GM19397 (cell line): ENCODE measurements at regions not wholly inside any gene's neighbourhood (a gene's known extent, or its start where the extent isn't known, plus 50 kb on each side); places are given as distances from the start of the nearest gene placed in this dataset.
"Not testable (repeated sequence)": the region's sequence is repeated elsewhere in the genome, so short reads cannot be mapped to it uniquely, and the experiment has no call there.

ENCODE experiments used
- ATAC-seq: cut with Tn5 transposase; IDR thresholded peaks from one replicate; pipeline ENCODE4 v1.9.1; 2021; ENCODE audit warnings: mild to moderate bottlenecking, moderate library complexity; ENCODE audit not compliant: unreplicated experiment

DNA sequence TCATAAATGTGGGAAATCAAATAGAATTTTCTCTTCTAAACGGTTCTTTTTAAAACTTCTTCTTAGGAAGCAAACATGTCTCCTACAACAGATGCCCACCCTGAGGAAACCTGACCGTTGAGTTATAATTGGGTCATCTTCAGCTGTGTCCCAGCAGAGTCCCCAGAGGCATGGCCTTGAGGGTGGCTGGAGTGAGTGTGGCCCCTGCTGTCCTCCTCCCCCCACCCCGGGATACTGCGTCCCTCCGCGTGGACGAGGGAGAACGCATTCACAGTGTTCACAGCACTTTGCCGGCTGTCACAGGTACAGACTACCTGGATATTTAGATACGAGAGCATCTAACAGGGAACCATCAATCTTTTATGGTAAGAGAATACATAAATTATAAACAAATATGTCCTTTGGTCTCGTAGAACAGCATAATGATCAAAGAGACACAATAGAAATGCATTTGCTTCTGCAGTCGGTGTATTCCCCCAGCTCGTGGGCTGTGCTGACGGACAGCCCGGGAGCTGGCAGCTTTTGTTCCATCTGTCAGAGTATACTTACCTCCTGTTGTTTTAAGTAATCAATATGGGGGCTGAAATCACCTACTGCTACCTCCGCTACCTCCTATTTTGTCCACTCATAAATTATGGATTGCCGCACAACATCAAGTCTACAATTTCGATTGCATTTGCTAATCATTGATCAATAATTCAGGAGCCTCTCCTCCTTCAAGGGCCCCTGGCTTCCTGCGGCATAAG, 214.7 kb downstream of the IRX2 start:
- no peak for ATAC-seq

DNA sequence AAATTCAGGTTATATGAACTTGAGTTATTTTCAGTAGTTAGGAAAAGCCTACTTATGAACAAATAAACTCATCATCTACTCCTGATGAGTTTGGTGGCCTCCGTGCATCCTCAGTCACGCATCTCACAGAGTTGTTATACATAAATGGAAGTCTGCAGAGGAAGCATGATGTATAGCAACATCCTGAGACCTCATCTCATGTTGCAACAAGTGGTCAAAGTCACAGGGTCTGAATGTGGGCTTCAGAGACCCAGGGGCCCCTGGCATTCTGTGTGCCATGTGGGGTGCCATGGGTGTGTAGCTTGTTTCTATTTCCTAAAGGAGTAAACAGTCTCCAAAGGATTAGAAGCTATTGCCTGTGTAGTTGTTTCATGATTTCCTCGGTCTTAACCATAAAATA, 216.5 kb downstream of the IRX2 start:
- ATAC-seq, result no peak

DNA sequence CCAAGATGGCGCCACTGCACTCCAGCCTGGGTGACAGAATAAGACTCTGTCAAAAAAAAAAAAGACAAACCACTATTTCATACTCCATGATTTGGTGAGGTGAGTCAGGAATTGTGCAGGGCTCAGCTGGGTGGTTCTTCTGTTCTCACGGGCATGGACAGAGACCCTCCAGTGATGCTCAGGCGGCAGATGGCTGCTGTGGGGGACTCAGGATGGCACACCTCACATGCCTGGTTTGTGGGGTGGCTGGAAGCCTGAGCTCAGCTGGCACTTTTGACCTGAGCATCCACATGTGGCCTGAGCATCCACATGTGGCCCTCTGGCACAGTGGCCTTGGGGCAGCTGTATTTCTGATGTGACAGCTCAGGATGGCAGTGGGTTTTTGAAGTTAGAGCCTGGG, 217.2 kb downstream of the IRX2 start:
- no peak for ATAC-seq

- ATAC-seq, result not testable (repeated sequence)
Observed at GRCh38 chr5:2533848-2534247, 217.6 kb downstream of the IRX2 start.

- no peak for ATAC-seq
Observed at GRCh38 chr5:2532809-2533208, 218.7 kb downstream of the IRX2 start.

DNA sequence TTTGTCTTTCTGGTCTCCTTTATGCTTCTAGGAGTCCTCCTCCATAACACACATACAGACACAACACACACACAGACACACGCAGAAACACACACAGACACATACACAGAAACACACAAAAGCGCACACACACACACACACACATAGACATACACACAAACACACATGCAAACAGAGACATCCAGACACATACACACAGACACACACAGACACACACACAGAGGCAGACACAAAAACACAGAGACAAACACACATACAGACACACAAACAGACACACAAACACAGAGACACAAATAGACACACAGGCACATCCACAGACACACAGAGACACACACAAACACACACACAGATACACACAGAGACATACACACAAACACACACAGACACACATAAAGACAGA, 220.2 kb downstream of the IRX2 start:
- no peak for ATAC-seq

- no peak for ATAC-seq
Observed at GRCh38 chr5:2530609-2531008, 220.9 kb downstream of the IRX2 start.

- ATAC-seq, result no peak
Observed at GRCh38 chr5:2529371-2530092, 221.9 kb downstream of the IRX2 start.

DNA sequence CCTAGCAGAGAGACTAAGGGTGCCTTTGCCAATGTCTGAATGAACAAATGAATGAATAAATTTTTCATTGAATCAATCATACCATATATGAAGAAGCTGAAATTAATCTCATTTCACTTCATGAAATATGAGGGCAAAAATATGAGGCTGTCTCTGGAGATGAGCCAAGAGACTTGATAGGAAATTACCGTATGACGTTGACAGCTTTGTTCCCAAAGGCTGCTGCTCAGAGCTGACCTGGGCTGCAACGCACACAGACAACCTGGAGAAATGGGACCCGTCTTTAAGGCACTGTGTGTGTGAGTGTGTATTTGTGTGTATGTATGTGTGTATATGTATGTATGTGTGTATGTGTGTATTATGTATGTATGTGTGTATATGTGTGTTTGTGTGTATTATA, 226.1 kb downstream of the IRX2 start:
- no peak for ATAC-seq

DNA sequence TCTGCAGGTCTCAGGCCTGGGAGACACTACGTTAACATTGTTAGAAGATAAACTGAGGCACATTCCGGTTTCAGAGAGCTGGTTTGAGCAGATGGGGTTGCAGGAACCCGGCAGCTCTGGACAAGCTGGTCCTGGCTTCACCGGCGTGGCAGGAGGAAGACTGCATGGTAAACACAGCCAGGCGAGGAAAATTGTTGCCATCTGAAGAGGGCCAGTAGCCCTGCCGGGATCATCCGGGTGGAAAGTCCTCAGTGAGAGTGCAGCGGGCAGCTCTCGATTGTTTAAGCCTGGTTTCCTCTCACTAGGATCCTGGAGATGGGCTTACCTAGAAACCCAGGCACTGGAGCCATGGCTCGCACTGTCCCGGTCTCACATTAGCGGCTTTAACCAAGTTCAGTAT, 226.9 kb downstream of the IRX2 start:
- ATAC-seq, result no peak

DNA sequence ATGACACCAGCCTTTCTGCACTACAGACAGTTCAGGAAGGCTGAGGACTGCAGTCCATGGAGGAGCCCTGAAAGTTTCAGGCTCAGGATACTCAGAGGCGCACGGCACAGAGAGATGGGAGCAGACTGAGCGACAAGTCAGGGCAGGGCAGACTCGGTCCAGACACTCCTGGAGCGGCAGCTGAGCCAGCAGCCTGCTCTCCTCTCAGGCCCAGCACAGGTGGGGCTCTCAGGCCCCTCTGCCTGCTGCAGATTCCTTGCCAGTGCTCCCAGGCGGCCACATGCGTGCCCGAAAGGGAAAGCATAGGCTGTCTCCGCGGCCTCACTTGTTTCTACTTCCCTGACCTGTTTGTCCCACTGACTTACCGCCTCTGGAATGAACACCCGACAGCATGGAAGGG, 228.3 kb downstream of the IRX2 start:
- ATAC-seq, result no peak

- no peak for ATAC-seq
Observed at GRCh38 chr5:2522372-2522771, 229.1 kb downstream of the IRX2 start.

DNA sequence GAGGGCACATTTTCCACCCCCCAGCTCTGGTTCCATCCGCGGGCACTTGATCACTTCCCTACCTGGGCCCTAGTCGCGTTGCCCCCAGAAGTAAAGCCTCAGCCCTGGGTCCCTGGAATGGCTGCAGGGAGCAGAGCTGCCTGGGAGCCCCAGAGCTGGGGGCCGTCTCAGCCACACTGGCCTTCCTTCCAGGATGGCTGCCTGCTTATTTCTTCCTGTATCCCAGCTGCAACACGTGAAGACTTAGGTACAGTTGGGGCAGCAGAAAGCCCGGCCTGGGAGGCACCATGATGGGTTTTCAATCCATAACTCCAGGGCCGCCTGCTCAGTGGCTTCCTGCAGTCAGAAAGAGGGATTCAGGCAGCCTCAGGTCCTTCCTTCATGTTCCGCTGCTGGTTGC, 232.3 kb downstream of the IRX2 start:
- no peak for ATAC-seq

DNA sequence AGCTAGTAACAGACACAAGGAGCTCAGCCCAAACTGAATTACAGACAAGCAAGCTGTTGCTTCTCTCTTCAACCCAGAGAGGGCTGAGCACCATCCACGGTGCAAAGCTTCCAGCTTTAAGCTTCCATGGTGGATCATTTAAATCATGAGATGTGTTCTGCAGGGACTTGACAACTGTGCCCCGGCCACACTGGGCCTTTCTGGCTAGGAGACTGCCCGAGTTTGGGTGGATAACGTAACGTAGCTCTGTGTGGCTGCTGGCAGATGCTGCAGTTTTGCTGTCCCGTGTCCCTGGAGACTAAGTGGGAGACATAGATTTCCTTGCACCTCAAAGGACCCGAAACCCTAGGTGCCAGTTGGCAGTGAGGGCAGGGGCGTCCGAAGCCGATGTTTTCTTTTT, 234.0 kb downstream of the IRX2 start:
- no peak for ATAC-seq

DNA sequence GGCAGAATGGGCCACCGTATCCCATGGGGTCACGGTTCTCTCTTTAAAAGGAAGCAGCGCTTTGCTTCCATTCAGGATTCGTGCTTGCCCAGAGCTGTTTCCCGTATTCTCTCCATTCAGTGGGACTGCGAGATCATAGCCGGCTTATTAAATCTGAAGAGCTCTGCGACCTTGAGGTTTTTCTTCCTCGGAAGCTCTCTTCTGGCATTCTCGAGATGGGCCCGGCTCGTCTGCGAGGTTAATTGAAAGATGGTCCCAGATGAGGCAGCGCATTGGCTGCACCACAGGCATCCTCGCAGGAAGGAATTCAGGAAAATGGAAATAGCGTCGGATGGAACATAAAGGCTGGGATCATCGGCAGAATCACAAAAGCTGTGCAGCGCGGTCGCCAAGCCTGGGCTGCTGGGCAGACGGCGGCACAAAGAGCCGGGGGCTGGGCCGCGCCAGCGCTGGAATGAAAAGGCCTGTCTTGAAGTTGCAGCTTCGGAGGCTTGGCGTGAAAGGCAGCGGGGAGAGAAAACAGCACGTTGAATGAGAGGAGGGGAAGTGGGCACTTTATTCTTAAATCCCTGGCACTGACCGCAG, 236.2 kb downstream of the IRX2 start:
- no peak for ATAC-seq

- no peak for ATAC-seq
Observed at GRCh38 chr5:2514484-2514883, 237.0 kb downstream of the IRX2 start.

DNA sequence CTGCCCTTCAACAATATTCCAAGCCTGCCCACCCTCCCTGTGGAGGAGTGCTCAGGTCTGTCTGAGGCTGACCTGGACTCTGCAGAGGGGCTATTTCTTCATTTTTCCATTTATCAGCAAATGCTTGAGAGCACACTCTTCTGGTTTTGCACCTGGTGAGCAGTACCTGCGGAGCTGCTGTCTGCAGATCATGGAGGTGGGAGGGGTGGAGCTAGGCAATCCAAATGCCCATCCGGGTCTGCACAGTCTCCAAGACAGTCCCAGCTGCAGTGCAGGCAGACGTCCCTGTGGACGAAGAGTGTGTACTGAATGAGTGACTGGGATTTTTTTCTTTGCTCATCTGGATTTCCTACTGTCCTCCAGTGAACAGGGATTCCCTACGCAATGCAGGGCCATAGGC, 239.8 kb downstream of the IRX2 start:
- ATAC-seq, result no peak

GRCh38 chr5:2511126-2511525, 240.4 kb downstream of the IRX2 start:
- ATAC-seq, result no peak

- no peak for ATAC-seq
Observed at GRCh38 chr5:2509527-2509926, 241.9 kb downstream of the IRX2 start.

DNA sequence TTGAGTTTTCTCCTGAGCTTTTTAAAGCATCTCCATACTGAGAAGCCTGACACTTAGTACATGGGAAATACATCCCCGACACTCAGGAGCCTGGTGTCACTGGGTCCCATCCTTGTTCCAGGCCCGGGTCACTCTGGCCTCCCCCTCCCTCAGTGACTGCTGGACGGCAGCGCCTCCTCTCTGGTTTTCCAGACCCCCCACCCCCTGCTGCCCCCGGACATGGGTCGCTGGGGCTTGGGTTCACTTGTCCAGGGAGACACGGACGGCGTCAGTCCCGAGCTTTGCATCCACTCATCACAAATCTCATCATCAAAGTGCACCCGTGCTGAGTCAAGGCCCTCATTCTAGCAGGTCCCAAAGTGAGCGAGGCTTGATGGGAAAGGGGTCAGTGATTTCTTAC, 243.0 kb downstream of the IRX2 start:
- no peak for ATAC-seq

DNA sequence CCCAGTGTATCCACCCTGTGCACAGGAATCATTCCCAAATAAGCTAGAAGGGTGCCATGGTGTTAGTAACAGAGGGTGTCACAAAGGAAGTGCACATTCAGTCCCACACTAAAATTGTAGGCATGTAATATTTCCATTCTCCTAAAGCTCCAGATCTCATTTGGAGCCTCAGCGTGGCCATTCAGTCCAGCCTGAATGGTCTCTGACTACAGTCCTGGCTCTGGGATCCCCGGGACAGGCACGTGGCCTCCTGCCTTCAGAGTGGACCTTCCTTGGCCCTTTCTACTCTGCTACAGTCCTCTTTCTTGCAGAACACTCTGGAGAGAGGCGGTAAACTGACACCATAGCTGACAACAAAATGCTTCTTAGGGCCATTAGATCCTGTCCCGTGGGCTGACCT, 243.9 kb downstream of the IRX2 start:
- no peak for ATAC-seq

DNA sequence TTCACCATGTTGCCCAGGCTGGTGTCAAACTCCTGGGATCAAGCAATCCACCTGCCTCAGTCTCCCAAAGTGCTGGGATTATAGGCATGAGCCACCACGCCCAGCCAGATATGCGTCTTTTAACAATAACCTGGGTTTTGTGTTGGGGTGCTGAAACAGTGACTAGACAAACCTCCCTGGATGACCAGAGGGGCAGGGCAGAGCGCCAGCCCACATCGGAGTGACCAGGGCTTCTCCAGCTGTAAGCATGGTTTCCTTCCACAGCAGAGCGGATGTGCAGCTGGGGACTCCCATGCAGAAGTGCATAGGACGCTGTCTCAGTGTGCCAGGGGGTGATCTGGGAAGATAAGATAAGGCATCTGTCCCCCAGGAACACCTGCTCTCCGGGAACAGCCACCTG, 244.9 kb downstream of the IRX2 start:
- ATAC-seq, result no peak
